WTC11 (cell line): ENCODE measurements at regions not wholly inside any gene's neighbourhood (a gene's known extent, or its start where the extent isn't known, plus 50 kb on each side); places are given as distances from the start of the nearest gene placed in this dataset.

Experiments used
- ESRRA ChIP-seq: sonication (generic); formaldehyde crosslinking; IDR thresholded peaks from 2 replicates; pipeline ENCODE4 v1.8.1; 2022; ENCODE audit warnings: mild to moderate bottlenecking, missing genetic modification reagents, borderline replicate concordance
- GABPB1 ChIP-seq: sonication (generic); formaldehyde crosslinking; IDR thresholded peaks from 2 replicates; pipeline ENCODE4 v1.8.1; 2023; ENCODE audit warnings: mild to moderate bottlenecking, missing genetic modification reagents
- ZBTB21 ChIP-seq: sonication (generic); formaldehyde crosslinking; IDR thresholded peaks from 2 replicates; pipeline ENCODE4 v1.8.1; 2023; ENCODE audit warnings: mild to moderate bottlenecking, missing genetic modification reagents, borderline replicate concordance
- TF ChIP-seq, protein P1 (sequence below): sonication (generic); formaldehyde crosslinking; IDR thresholded peaks from 2 replicates; pipeline ENCODE4 v1.8.0; 2022; ENCODE audit warnings: mild to moderate bottlenecking, missing genetic modification reagents
- TF ChIP-seq, protein P2 (sequence below): fragments of 200-600 bp; IDR thresholded peaks from 2 replicates; pipeline ENCODE4 v1.8.0; 2022; ENCODE audit warnings: antibody characterized with exemption
- TF ChIP-seq, protein P3 (sequence below): sonication (generic); formaldehyde crosslinking; IDR thresholded peaks from 2 replicates; pipeline ENCODE4 v1.8.0; 2023; ENCODE audit warnings: mild to moderate bottlenecking, missing genetic modification reagents

DNA sequence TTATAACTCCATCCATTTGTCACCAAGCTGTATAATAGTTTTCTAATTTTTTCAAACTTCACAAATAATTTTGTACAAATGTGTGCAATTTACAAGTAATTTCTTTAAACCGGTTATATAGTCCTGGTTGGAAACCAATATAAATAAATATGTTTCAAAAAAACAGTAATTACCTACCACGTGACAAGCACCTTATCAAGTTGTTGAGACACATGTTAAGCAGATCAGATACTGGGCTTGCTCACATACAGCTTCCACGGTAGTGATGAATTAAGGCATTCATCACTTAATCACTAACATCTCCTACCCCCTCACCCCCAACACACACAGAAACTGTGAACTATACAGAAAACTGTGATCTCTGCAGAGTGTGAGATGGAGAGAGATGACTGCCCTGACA is 630.0 kb upstream of the MBL2 start:
- TF ChIP-seq, protein P1, sequence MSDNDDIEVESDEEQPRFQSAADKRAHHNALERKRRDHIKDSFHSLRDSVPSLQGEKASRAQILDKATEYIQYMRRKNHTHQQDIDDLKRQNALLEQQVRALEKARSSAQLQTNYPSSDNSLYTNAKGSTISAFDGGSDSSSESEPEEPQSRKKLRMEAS (CRISPR knock-in tag), result no peak
- TF ChIP-seq ZBTB21 (CRISPR knock-in tag) (no peak), ESRRA (CRISPR knock-in tag) (no peak), GABPB1 (CRISPR knock-in tag) (no peak)
- TF ChIP-seq, protein P2, sequence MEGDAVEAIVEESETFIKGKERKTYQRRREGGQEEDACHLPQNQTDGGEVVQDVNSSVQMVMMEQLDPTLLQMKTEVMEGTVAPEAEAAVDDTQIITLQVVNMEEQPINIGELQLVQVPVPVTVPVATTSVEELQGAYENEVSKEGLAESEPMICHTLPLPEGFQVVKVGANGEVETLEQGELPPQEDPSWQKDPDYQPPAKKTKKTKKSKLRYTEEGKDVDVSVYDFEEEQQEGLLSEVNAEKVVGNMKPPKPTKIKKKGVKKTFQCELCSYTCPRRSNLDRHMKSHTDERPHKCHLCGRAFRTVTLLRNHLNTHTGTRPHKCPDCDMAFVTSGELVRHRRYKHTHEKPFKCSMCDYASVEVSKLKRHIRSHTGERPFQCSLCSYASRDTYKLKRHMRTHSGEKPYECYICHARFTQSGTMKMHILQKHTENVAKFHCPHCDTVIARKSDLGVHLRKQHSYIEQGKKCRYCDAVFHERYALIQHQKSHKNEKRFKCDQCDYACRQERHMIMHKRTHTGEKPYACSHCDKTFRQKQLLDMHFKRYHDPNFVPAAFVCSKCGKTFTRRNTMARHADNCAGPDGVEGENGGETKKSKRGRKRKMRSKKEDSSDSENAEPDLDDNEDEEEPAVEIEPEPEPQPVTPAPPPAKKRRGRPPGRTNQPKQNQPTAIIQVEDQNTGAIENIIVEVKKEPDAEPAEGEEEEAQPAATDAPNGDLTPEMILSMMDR, result no peak
- TF ChIP-seq, protein P3, sequence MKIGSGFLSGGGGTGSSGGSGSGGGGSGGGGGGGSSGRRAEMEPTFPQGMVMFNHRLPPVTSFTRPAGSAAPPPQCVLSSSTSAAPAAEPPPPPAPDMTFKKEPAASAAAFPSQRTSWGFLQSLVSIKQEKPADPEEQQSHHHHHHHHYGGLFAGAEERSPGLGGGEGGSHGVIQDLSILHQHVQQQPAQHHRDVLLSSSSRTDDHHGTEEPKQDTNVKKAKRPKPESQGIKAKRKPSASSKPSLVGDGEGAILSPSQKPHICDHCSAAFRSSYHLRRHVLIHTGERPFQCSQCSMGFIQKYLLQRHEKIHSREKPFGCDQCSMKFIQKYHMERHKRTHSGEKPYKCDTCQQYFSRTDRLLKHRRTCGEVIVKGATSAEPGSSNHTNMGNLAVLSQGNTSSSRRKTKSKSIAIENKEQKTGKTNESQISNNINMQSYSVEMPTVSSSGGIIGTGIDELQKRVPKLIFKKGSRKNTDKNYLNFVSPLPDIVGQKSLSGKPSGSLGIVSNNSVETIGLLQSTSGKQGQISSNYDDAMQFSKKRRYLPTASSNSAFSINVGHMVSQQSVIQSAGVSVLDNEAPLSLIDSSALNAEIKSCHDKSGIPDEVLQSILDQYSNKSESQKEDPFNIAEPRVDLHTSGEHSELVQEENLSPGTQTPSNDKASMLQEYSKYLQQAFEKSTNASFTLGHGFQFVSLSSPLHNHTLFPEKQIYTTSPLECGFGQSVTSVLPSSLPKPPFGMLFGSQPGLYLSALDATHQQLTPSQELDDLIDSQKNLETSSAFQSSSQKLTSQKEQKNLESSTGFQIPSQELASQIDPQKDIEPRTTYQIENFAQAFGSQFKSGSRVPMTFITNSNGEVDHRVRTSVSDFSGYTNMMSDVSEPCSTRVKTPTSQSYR (CRISPR knock-in tag), result no peak
